H1 (cell line): ENCODE measurements at regions not wholly inside any gene's neighbourhood (a gene's known extent, or its start where the extent isn't known, plus 50 kb on each side); places are given as distances from the start of the nearest gene placed in this dataset.
A peak's percentile ranks its signal among the peaks of the same experiment; 100 is the strongest.

ENCODE experiments used
- CTCF ChIA-PET: fragments of 300-600 bp; sonication (Branson Sonifier 250); formaldehyde crosslinking; loops from one replicate; lab custom pipeline; 2021; ENCODE audit not compliant: partially characterized antibody; lab: Charles Lee
- POLR2A ChIA-PET: fragments of 300-600 bp; sonication (Branson Sonifier 250); formaldehyde crosslinking; loops from one replicate; lab custom pipeline; 2021; ENCODE audit warnings: inconsistent platforms; ENCODE audit not compliant: partially characterized antibody; lab: Charles Lee
- DNase-seq, 2 experiments: peaks; one replicate each; pipeline versions ENCODE4 v3.0.0 to v3.0.0-alpha.2; 2010 to 2022; ENCODE audit warnings: low spot score in 2 of 2, low read depth in 1 of 2, mixed read lengths in 1 of 2
- FAIRE-seq: peaks from 2 replicates; lab custom pipeline; 2011; peaks lifted over from hg19 to GRCh38; lab: Jason Lieb, UNC
- H2AFZ ChIP-seq: 2 replicates; pipeline ENCODE4 v1.8.1; 2012; ENCODE audit warnings: low read length, inconsistent platforms
- H2AK5ac ChIP-seq: 2 replicates; pipeline ENCODE4 v1.6.1; 2013; ENCODE audit warnings: low read depth, low read length
- H2BK120ac ChIP-seq: replicated peaks from 2 replicates; pipeline ENCODE3; 2013; ENCODE audit warnings: low read depth, low read length, inconsistent platforms
- H2BK12ac ChIP-seq: 2 replicates; pipeline ENCODE4 v1.6.1; 2013; ENCODE audit warnings: low read depth, low read length
- H2BK15ac ChIP-seq: 2 replicates; pipeline ENCODE4 v1.6.1; 2013; ENCODE audit warnings: low read length
- H2BK20ac ChIP-seq: 2 replicates; pipeline ENCODE4 v1.6.1; 2013; ENCODE audit warnings: low read length
- H2BK5ac ChIP-seq: 2 replicates; pipeline ENCODE4 v1.6.1; 2013; ENCODE audit warnings: low read depth, low read length
- H3K14ac ChIP-seq: 2 replicates; pipeline ENCODE4 v1.6.1; 2013; ENCODE audit warnings: inconsistent platforms; ENCODE audit not compliant: insufficient read length
- H3K18ac ChIP-seq: 2 replicates; pipeline ENCODE4 v1.6.1; 2013; ENCODE audit warnings: low read length; ENCODE audit errors: extremely low read depth
- H3K23ac ChIP-seq: 2 replicates; pipeline ENCODE4 v1.6.1; 2013; ENCODE audit warnings: inconsistent platforms; ENCODE audit not compliant: insufficient read length
- H3K23me2 ChIP-seq: 2 replicates; pipeline ENCODE4 v1.6.1; 2013; ENCODE audit warnings: low read depth, low read length
- H3K27ac ChIP-seq: 2 replicates; pipeline ENCODE4 v1.6.1; 2011; ENCODE audit warnings: low read depth, low read length, inconsistent platforms
- H3K27me3 ChIP-seq, 4 experiments: replicated peaks in 1 of 4; 1 replicate in 1 of 4; 2 replicates in 3 of 4; pipeline versions ENCODE4 v1.6.1 to v1.8.1; 2011 to 2013; ENCODE audit warnings: low read length in 3 of 4, mild to moderate bottlenecking in 3 of 4, inconsistent platforms in 2 of 4, mixed read lengths in 2 of 4, moderate library complexity in 1 of 4; ENCODE audit not compliant: control insufficient read depth in 3 of 4, insufficient read depth in 3 of 4; ENCODE audit errors: extremely low read depth in 1 of 4
- H3K36me3 ChIP-seq, 4 experiments: 2 replicates each; pipeline versions ENCODE4 v1.6.1 to v1.8.1; 2011 to 2013; ENCODE audit warnings: mild to moderate bottlenecking in 4 of 4, low read length in 3 of 4, moderate library complexity in 2 of 4, control low read depth in 1 of 4, inconsistent platforms in 1 of 4; ENCODE audit not compliant: insufficient read depth in 4 of 4, control insufficient read depth in 2 of 4
- H3K4ac ChIP-seq: replicated peaks from 2 replicates; pipeline ENCODE3; 2013; ENCODE audit warnings: low read length, low read depth, mixed read lengths, inconsistent platforms; ENCODE audit not compliant: insufficient read length
- H3K4me1 ChIP-seq, 4 experiments: replicated peaks in 1 of 4; 1 replicate in 1 of 4; 2 replicates in 3 of 4; pipeline versions ENCODE4 v1.6.1 to v1.8.1; 2011 to 2013; ENCODE audit warnings: low read length in 3 of 4, inconsistent platforms in 2 of 4, mixed read lengths in 1 of 4; ENCODE audit not compliant: insufficient read depth in 4 of 4, control insufficient read depth in 3 of 4
- H3K4me2 ChIP-seq, 2 experiments: 2 replicates each; pipeline versions ENCODE4 v1.6.1 to v1.8.1; 2011 to 2013; ENCODE audit warnings: low read depth in 2 of 2, low read length in 2 of 2, control low read depth in 1 of 2, inconsistent platforms in 1 of 2, mild to moderate bottlenecking in 1 of 2; ENCODE audit not compliant: insufficient read depth in 1 of 2
- H3K4me3 ChIP-seq, 4 experiments: fragments of 200-600, 300-600 bp in 1 of 4; sonication (generic), shearing (Covaris generic), sonication (Bioruptor Twin) in 1 of 4; 2 replicates each; pipeline versions ENCODE4 v1.5.1 to v1.8.1; 2011 to 2016; ENCODE audit warnings: low read length in 4 of 4, low read depth in 3 of 4, control low read depth in 2 of 4, inconsistent platforms in 2 of 4, mild to moderate bottlenecking in 2 of 4, mixed read lengths in 1 of 4, moderate library complexity in 1 of 4; ENCODE audit not compliant: insufficient read depth in 2 of 4; ENCODE audit errors: extremely low read depth in 1 of 4
- H3K56ac ChIP-seq: replicated peaks from 2 replicates; pipeline ENCODE3; 2013; ENCODE audit warnings: low read depth, mild to moderate bottlenecking, mixed read lengths, low read length, inconsistent platforms; ENCODE audit not compliant: insufficient read length
- H3K79me1 ChIP-seq: 2 replicates; pipeline ENCODE4 v1.6.1; 2013; ENCODE audit warnings: low read depth, low read length, control low read depth
- H3K79me2 ChIP-seq, 2 experiments: 2 replicates each; pipeline versions ENCODE4 v1.6.1 to v1.8.1; 2012 to 2013; ENCODE audit warnings: low read length in 2 of 2, mild to moderate bottlenecking in 2 of 2, inconsistent platforms in 1 of 2; ENCODE audit not compliant: insufficient read depth in 2 of 2, control insufficient read depth in 1 of 2
- H3K9ac ChIP-seq, 4 experiments: replicated peaks in 1 of 4; 1 replicate in 1 of 4; 2 replicates in 3 of 4; pipeline versions ENCODE4 v1.6.1 to v1.8.1; 2011 to 2013; ENCODE audit warnings: low read depth in 3 of 4, low read length in 3 of 4, control low read depth in 2 of 4, mild to moderate bottlenecking in 2 of 4, moderate library complexity in 2 of 4, inconsistent platforms in 1 of 4; ENCODE audit errors: extremely low read depth in 1 of 4
- H3K9me3 ChIP-seq, 2 experiments: 2 replicates each; pipeline versions ENCODE4 v1.6.1 to v1.8.1; 2012 to 2013; ENCODE audit warnings: mild to moderate bottlenecking in 2 of 2, moderate library complexity in 2 of 2, control low read depth in 1 of 2, inconsistent platforms in 1 of 2, low read depth in 1 of 2, low read length in 1 of 2, mixed read lengths in 1 of 2; ENCODE audit not compliant: insufficient read depth in 2 of 2
- H4K20me1 ChIP-seq, 2 experiments: replicated peaks in 1 of 2; 2 replicates each; pipeline versions ENCODE3 to v1.8.1; 2011 to 2013; ENCODE audit warnings: inconsistent platforms in 2 of 2, low read length in 2 of 2, mild to moderate bottlenecking in 1 of 2; ENCODE audit not compliant: insufficient read depth in 2 of 2, control insufficient read depth in 1 of 2
- H4K5ac ChIP-seq: 2 replicates; pipeline ENCODE4 v1.6.1; 2013; ENCODE audit warnings: low read length, low read depth, mixed read lengths, inconsistent platforms; ENCODE audit not compliant: insufficient read length
- H4K8ac ChIP-seq: 2 replicates; pipeline ENCODE4 v1.8.0; 2013; ENCODE audit warnings: mild to moderate bottlenecking, moderate library complexity, low read length, inconsistent platforms; ENCODE audit not compliant: insufficient read depth; ENCODE audit errors: extremely low read depth
- H4K91ac ChIP-seq: replicated peaks from 2 replicates; pipeline ENCODE3; 2013; ENCODE audit warnings: low read length, mixed read lengths, inconsistent platforms; ENCODE audit not compliant: insufficient read length
- BCL11A ChIP-seq, 2 experiments: IDR thresholded peaks; one replicate each; pipeline ENCODE4 v1.6.1; 2011; ENCODE audit warnings: low read depth in 2 of 2, low read length in 2 of 2, mild to moderate bottlenecking in 2 of 2
- CBX5 ChIP-seq: fragments of 300-800, 300-1000 bp; sonication (generic); IDR thresholded peaks from 2 replicates; pipeline ENCODE4 v1.7.1; 2016; ENCODE audit warnings: antibody characterized with exemption, low read length, low read depth
- CEBPB ChIP-seq: IDR thresholded peaks from 2 replicates; pipeline ENCODE4 v1.6.1; 2012; ENCODE audit warnings: low read depth, low read length
- CTBP2 ChIP-seq: IDR thresholded peaks from 2 replicates; pipeline ENCODE4 v1.7.0; 2011; ENCODE audit warnings: borderline replicate concordance, mild to moderate bottlenecking, moderate library complexity, mixed read lengths, low read length; ENCODE audit not compliant: insufficient read depth, insufficient read length
- EGR1 ChIP-seq: IDR thresholded peaks from 2 replicates; pipeline ENCODE4 v1.6.1; 2011; ENCODE audit warnings: low read depth, low read length, borderline replicate concordance
- EZH2 ChIP-seq: fragments of 200-600 bp; sonication (generic); IDR thresholded peaks from 2 replicates; pipeline ENCODE4 v1.7.1; 2012; ENCODE audit warnings: low read depth, mild to moderate bottlenecking, moderate library complexity, low read length, inconsistent platforms; ENCODE audit not compliant: severe bottlenecking
- GABPA ChIP-seq: IDR thresholded peaks from 2 replicates; pipeline ENCODE4 v1.6.1; 2011; ENCODE audit warnings: mild to moderate bottlenecking, low read length, moderate library complexity, borderline replicate concordance; ENCODE audit not compliant: insufficient read depth
- JUND ChIP-seq: IDR thresholded peaks from 2 replicates; pipeline ENCODE4 v1.6.1; 2011; ENCODE audit warnings: mild to moderate bottlenecking, improper control_type of control experiment, low read length
- MAX ChIP-seq: IDR thresholded peaks from 2 replicates; pipeline ENCODE4 v1.6.1; 2012; ENCODE audit warnings: inconsistent platforms
- NRF1 ChIP-seq: IDR thresholded peaks from 2 replicates; pipeline ENCODE4 v1.6.1; 2011; ENCODE audit warnings: mild to moderate bottlenecking, low read depth, low read length, improper control_type of control experiment
- SIRT6 ChIP-seq: IDR thresholded peaks from one replicate; pipeline ENCODE4 v1.7.1; 2012; ENCODE audit warnings: low read length, inconsistent platforms
- TCF12 ChIP-seq: IDR thresholded peaks from 2 replicates; pipeline ENCODE4 v1.6.1; 2011; ENCODE audit warnings: low read depth, mild to moderate bottlenecking, low read length
- YY1 ChIP-seq: IDR thresholded peaks from 2 replicates; pipeline ENCODE4 v1.6.1; 2011; ENCODE audit warnings: low read depth, mild to moderate bottlenecking, low read length
- ZNF274 ChIP-seq: IDR thresholded peaks from 2 replicates; pipeline ENCODE4 v1.7.0; 2012; ENCODE audit warnings: low read length, borderline replicate concordance; ENCODE audit errors: extremely low read depth
- WGBS, 2 experiments: shearing (Covaris generic) in 1 of 2; methylation state at CpG; one replicate each; pipeline versions ENCODE4 v1.1.6 to v1.1.7; 2013 to 2015; ENCODE audit warnings: low lambda C conversion rate in 2 of 2, mixed read lengths in 2 of 2, inconsistent platforms in 1 of 2, low coverage in 1 of 2, missing lambda C conversion rate in 1 of 2; ENCODE audit not compliant: insufficient replicate concordance in 2 of 2, insufficient coverage in 1 of 2, insufficient read length in 1 of 2; ENCODE audit errors: extremely low coverage in 1 of 2, missing lambda C conversion rate in 1 of 2; 5-methylcytosine and 5-hydroxymethylcytosine counted together

GRCh38 chr1:229109320-229109761 is 161.6 kb upstream of the RAB4A start:
- Histone ChIP-seq H3K9ac (no peak overlapping the region), H2BK15ac (no peak overlapping the region), H4K91ac (no peak overlapping the region), H3K23ac (no peak overlapping the region), H3K79me2 (no peaks in the 10 kb centered on the region), H2AFZ (no peak overlapping the region), H2BK120ac (peak overlapping the region; percentile 52), H3K14ac (no peak overlapping the region), H4K20me1 (no peaks in the 10 kb centered on the region), H2AK5ac (no peak overlapping the region), H3K23me2 (no peaks in the 10 kb centered on the region), H4K8ac (no peak overlapping the region), H3K9me3 (no peaks in the 10 kb centered on the region), H3K27ac (no peak overlapping the region), H4K5ac (no peak overlapping the region), H3K4me3 (no peak overlapping the region), H2BK12ac (no peak overlapping the region), H3K4ac (no peak overlapping the region), H3K56ac (no peak overlapping the region), H3K4me2 (no peak overlapping the region), H3K27me3 (peaks cover 0 to 7% (median 0%) of the 10 kb centered on the region in 4 experiments; a peak in 2 of 7 replicates), H2BK20ac (no peak overlapping the region), H3K18ac (peak overlapping the region; percentile 52; the same call in 1 of the 2 replicates), H3K36me3 (no peaks in the 10 kb centered on the region), H2BK5ac (no peak overlapping the region), H3K4me1 (peaks cover 0 to 6% (median 5%) of the 10 kb centered on the region in 4 experiments; a peak in 6 of 7 replicates), H3K79me1 (no peaks in the 10 kb centered on the region)
- no peak for DNase-seq
- FAIRE-seq: no peak
- CTCF ChIA-PET: interaction anchor here (0.6 to 1.7 kb wide), 10 partner anchors 8 to 418 kb away, joined by 3 to 4 read pairs (median 3); partner anchors contain the start of gene RHOU
- TF ChIP-seq EZH2 (no peak), GABPA (no peak), MAX (no peak), EGR1 (no peak), TCF12 (no peak), CTBP2 (no peak), SIRT6 (no peak), JUND (no peak), BCL11A (IDR thresholded peaks at IDR 0.05; ENCODE audit: low read depth in 2 of 2, low read length in 2 of 2) (no peak), ZNF274 (no peak), CBX5 (no peak), NRF1 (no peak), CEBPB (no peak), YY1 (no peak)
- 88% methylated on average over 5 of the region's 5 CpGs; no CpG with 5 or more reads in 1 of the 2 experiments for WGBS, 2 experiments
- POLR2A ChIA-PET: interaction anchor here (1.5 kb wide), 1 partner anchor 16 kb away, joined by 5 read pairs; no protein-coding TSS in a partner anchor
